H1 (cell line): ENCODE measurements at regions not wholly inside any gene's neighbourhood (a gene's known extent, or its start where the extent isn't known, plus 50 kb on each side); places are given as distances from the start of the nearest gene placed in this dataset.

ENCODE experiments used
- CTCF ChIA-PET: fragments of 300-600 bp; sonication (Branson Sonifier 250); formaldehyde crosslinking; loops from one replicate; lab custom pipeline; 2021; ENCODE audit not compliant: partially characterized antibody; lab: Charles Lee
- POLR2A ChIA-PET: fragments of 300-600 bp; sonication (Branson Sonifier 250); formaldehyde crosslinking; loops from one replicate; lab custom pipeline; 2021; ENCODE audit warnings: inconsistent platforms; ENCODE audit not compliant: partially characterized antibody; lab: Charles Lee
- DNase-seq, 2 experiments: peaks; one replicate each; pipeline versions ENCODE4 v3.0.0 to v3.0.0-alpha.2; 2010 to 2022; ENCODE audit warnings: low spot score in 2 of 2, low read depth in 1 of 2, mixed read lengths in 1 of 2
- FAIRE-seq: peaks from 2 replicates; lab custom pipeline; 2011; peaks lifted over from hg19 to GRCh38; lab: Jason Lieb, UNC
- H2AFZ ChIP-seq: 2 replicates; pipeline ENCODE4 v1.8.1; 2012; ENCODE audit warnings: low read length, inconsistent platforms
- H2AK5ac ChIP-seq: 2 replicates; pipeline ENCODE4 v1.6.1; 2013; ENCODE audit warnings: low read depth, low read length
- H2BK120ac ChIP-seq: replicated peaks from 2 replicates; pipeline ENCODE3; 2013; ENCODE audit warnings: low read depth, low read length, inconsistent platforms
- H2BK12ac ChIP-seq: 2 replicates; pipeline ENCODE4 v1.6.1; 2013; ENCODE audit warnings: low read depth, low read length
- H2BK15ac ChIP-seq: 2 replicates; pipeline ENCODE4 v1.6.1; 2013; ENCODE audit warnings: low read length
- H2BK20ac ChIP-seq: 2 replicates; pipeline ENCODE4 v1.6.1; 2013; ENCODE audit warnings: low read length
- H2BK5ac ChIP-seq: 2 replicates; pipeline ENCODE4 v1.6.1; 2013; ENCODE audit warnings: low read depth, low read length
- H3K14ac ChIP-seq: 2 replicates; pipeline ENCODE4 v1.6.1; 2013; ENCODE audit warnings: inconsistent platforms; ENCODE audit not compliant: insufficient read length
- H3K18ac ChIP-seq: 2 replicates; pipeline ENCODE4 v1.6.1; 2013; ENCODE audit warnings: low read length; ENCODE audit errors: extremely low read depth
- H3K23ac ChIP-seq: 2 replicates; pipeline ENCODE4 v1.6.1; 2013; ENCODE audit warnings: inconsistent platforms; ENCODE audit not compliant: insufficient read length
- H3K23me2 ChIP-seq: 2 replicates; pipeline ENCODE4 v1.6.1; 2013; ENCODE audit warnings: low read depth, low read length
- H3K27ac ChIP-seq: 2 replicates; pipeline ENCODE4 v1.6.1; 2011; ENCODE audit warnings: low read depth, low read length, inconsistent platforms
- H3K27me3 ChIP-seq, 4 experiments: replicated peaks in 1 of 4; 1 replicate in 1 of 4; 2 replicates in 3 of 4; pipeline versions ENCODE4 v1.6.1 to v1.8.1; 2011 to 2013; ENCODE audit warnings: low read length in 3 of 4, mild to moderate bottlenecking in 3 of 4, inconsistent platforms in 2 of 4, mixed read lengths in 2 of 4, moderate library complexity in 1 of 4; ENCODE audit not compliant: control insufficient read depth in 3 of 4, insufficient read depth in 3 of 4; ENCODE audit errors: extremely low read depth in 1 of 4
- H3K36me3 ChIP-seq, 4 experiments: 2 replicates each; pipeline versions ENCODE4 v1.6.1 to v1.8.1; 2011 to 2013; ENCODE audit warnings: mild to moderate bottlenecking in 4 of 4, low read length in 3 of 4, moderate library complexity in 2 of 4, control low read depth in 1 of 4, inconsistent platforms in 1 of 4; ENCODE audit not compliant: insufficient read depth in 4 of 4, control insufficient read depth in 2 of 4
- H3K4ac ChIP-seq: replicated peaks from 2 replicates; pipeline ENCODE3; 2013; ENCODE audit warnings: low read length, low read depth, mixed read lengths, inconsistent platforms; ENCODE audit not compliant: insufficient read length
- H3K4me1 ChIP-seq, 4 experiments: replicated peaks in 1 of 4; 1 replicate in 1 of 4; 2 replicates in 3 of 4; pipeline versions ENCODE4 v1.6.1 to v1.8.1; 2011 to 2013; ENCODE audit warnings: low read length in 3 of 4, inconsistent platforms in 2 of 4, mixed read lengths in 1 of 4; ENCODE audit not compliant: insufficient read depth in 4 of 4, control insufficient read depth in 3 of 4
- H3K4me2 ChIP-seq, 2 experiments: 2 replicates each; pipeline versions ENCODE4 v1.6.1 to v1.8.1; 2011 to 2013; ENCODE audit warnings: low read depth in 2 of 2, low read length in 2 of 2, control low read depth in 1 of 2, inconsistent platforms in 1 of 2, mild to moderate bottlenecking in 1 of 2; ENCODE audit not compliant: insufficient read depth in 1 of 2
- H3K4me3 ChIP-seq, 4 experiments: fragments of 200-600, 300-600 bp in 1 of 4; sonication (generic), shearing (Covaris generic), sonication (Bioruptor Twin) in 1 of 4; 2 replicates each; pipeline versions ENCODE4 v1.5.1 to v1.8.1; 2011 to 2016; ENCODE audit warnings: low read length in 4 of 4, low read depth in 3 of 4, control low read depth in 2 of 4, inconsistent platforms in 2 of 4, mild to moderate bottlenecking in 2 of 4, mixed read lengths in 1 of 4, moderate library complexity in 1 of 4; ENCODE audit not compliant: insufficient read depth in 2 of 4; ENCODE audit errors: extremely low read depth in 1 of 4
- H3K56ac ChIP-seq: replicated peaks from 2 replicates; pipeline ENCODE3; 2013; ENCODE audit warnings: low read depth, mild to moderate bottlenecking, mixed read lengths, low read length, inconsistent platforms; ENCODE audit not compliant: insufficient read length
- H3K79me1 ChIP-seq: 2 replicates; pipeline ENCODE4 v1.6.1; 2013; ENCODE audit warnings: low read depth, low read length, control low read depth
- H3K79me2 ChIP-seq, 2 experiments: 2 replicates each; pipeline versions ENCODE4 v1.6.1 to v1.8.1; 2012 to 2013; ENCODE audit warnings: low read length in 2 of 2, mild to moderate bottlenecking in 2 of 2, inconsistent platforms in 1 of 2; ENCODE audit not compliant: insufficient read depth in 2 of 2, control insufficient read depth in 1 of 2
- H3K9ac ChIP-seq, 4 experiments: replicated peaks in 1 of 4; 1 replicate in 1 of 4; 2 replicates in 3 of 4; pipeline versions ENCODE4 v1.6.1 to v1.8.1; 2011 to 2013; ENCODE audit warnings: low read depth in 3 of 4, low read length in 3 of 4, control low read depth in 2 of 4, mild to moderate bottlenecking in 2 of 4, moderate library complexity in 2 of 4, inconsistent platforms in 1 of 4; ENCODE audit errors: extremely low read depth in 1 of 4
- H3K9me3 ChIP-seq, 2 experiments: 2 replicates each; pipeline versions ENCODE4 v1.6.1 to v1.8.1; 2012 to 2013; ENCODE audit warnings: mild to moderate bottlenecking in 2 of 2, moderate library complexity in 2 of 2, control low read depth in 1 of 2, inconsistent platforms in 1 of 2, low read depth in 1 of 2, low read length in 1 of 2, mixed read lengths in 1 of 2; ENCODE audit not compliant: insufficient read depth in 2 of 2
- H4K20me1 ChIP-seq, 2 experiments: replicated peaks in 1 of 2; 2 replicates each; pipeline versions ENCODE3 to v1.8.1; 2011 to 2013; ENCODE audit warnings: inconsistent platforms in 2 of 2, low read length in 2 of 2, mild to moderate bottlenecking in 1 of 2; ENCODE audit not compliant: insufficient read depth in 2 of 2, control insufficient read depth in 1 of 2
- H4K5ac ChIP-seq: 2 replicates; pipeline ENCODE4 v1.6.1; 2013; ENCODE audit warnings: low read length, low read depth, mixed read lengths, inconsistent platforms; ENCODE audit not compliant: insufficient read length
- H4K8ac ChIP-seq: 2 replicates; pipeline ENCODE4 v1.8.0; 2013; ENCODE audit warnings: mild to moderate bottlenecking, moderate library complexity, low read length, inconsistent platforms; ENCODE audit not compliant: insufficient read depth; ENCODE audit errors: extremely low read depth
- H4K91ac ChIP-seq: replicated peaks from 2 replicates; pipeline ENCODE3; 2013; ENCODE audit warnings: low read length, mixed read lengths, inconsistent platforms; ENCODE audit not compliant: insufficient read length
- ASH2L ChIP-seq: fragments of 200-600, 300-600 bp; sonication (generic); IDR thresholded peaks from one replicate; pipeline ENCODE4 v1.7.1; 2017; ENCODE audit warnings: low read length
- CEBPB ChIP-seq: IDR thresholded peaks from 2 replicates; pipeline ENCODE4 v1.6.1; 2012; ENCODE audit warnings: low read depth, low read length
- CHD1 ChIP-seq: IDR thresholded peaks from 2 replicates; pipeline ENCODE4 v1.6.1; 2012; ENCODE audit warnings: low read depth, low read length, improper control_type of control experiment
- EGR1 ChIP-seq: IDR thresholded peaks from 2 replicates; pipeline ENCODE4 v1.6.1; 2011; ENCODE audit warnings: low read depth, low read length, borderline replicate concordance
- HDAC6 ChIP-seq: IDR thresholded peaks from one replicate; pipeline ENCODE4 v1.7.1; 2012; ENCODE audit warnings: low read depth, mild to moderate bottlenecking, inconsistent platforms, low read length, moderate library complexity
- POLR2A ChIP-seq, 2 experiments: IDR thresholded peaks; 1 replicate in 1 of 2; 2 replicates in 1 of 2; pipeline ENCODE4 v1.6.1; 2011; ENCODE audit warnings: low read depth in 2 of 2, low read length in 2 of 2, mild to moderate bottlenecking in 2 of 2; ENCODE audit errors: control extremely low read depth in 1 of 2
- RXRA ChIP-seq: IDR thresholded peaks from 2 replicates; pipeline ENCODE4 v1.6.1; 2011; ENCODE audit warnings: low read depth, mild to moderate bottlenecking, low read length, moderate library complexity; ENCODE audit not compliant: insufficient read depth
- YY1 ChIP-seq: IDR thresholded peaks from 2 replicates; pipeline ENCODE4 v1.6.1; 2011; ENCODE audit warnings: low read depth, mild to moderate bottlenecking, low read length
- TF ChIP-seq, protein P1 (sequence below): IDR thresholded peaks from 2 replicates; pipeline ENCODE4 v1.6.1; 2012; ENCODE audit warnings: low read length, inconsistent platforms
- TF ChIP-seq, protein P2 (sequence below), 3 experiments: IDR thresholded peaks; 1 replicate in 2 of 3; 2 replicates in 1 of 3; pipeline versions ENCODE4 v1.5.1 to v1.6.1; 2011; ENCODE audit warnings: low read length in 3 of 3, mild to moderate bottlenecking in 3 of 3, inconsistent platforms in 2 of 3, low read depth in 1 of 3, moderate library complexity in 1 of 3; ENCODE audit not compliant: insufficient read depth in 1 of 3; ENCODE audit errors: control extremely low read depth in 1 of 3

DNA sequence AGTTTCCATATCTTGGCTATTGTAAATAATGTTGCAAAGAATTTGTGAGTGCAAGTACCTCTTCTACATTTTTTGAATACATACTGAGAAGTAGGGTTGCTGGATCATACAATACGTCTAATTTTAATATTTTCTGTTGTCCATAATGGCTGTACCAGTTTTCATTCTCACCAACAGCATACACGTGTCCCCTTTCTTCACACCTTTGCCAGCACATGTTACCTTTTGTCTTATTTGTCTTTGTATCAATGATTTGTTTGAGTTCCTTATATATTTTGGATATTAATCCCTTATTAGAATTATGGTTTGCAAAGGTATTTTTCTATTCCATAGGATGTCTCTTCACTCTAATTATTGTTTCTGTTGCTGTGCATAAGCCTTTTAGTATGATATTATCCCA is 904.3 kb downstream of the METTL15 start (continued):
- no peak for TF ChIP-seq CHD1
- no peak for TF ChIP-seq YY1

DNA sequence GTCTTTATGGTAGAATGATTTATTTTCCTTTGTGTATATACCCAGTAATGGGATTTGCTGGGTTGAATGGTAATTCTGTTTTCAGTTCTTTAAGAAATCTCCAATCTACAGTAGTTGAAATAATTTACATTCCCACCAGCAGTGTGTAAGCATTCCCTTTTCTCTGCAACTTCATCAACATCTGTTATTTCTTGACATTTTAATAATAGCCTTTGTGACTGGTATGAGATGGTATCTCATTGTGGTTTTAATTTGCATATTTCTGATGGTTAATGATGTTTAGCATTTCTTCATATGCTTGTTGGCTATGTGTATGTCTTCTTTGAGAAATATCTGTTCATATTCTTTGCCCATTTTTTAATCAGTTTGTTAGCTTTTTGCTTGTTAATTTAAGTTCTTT is 901.2 kb downstream of the METTL15 start:
- Histone ChIP-seq H2BK12ac (no peak overlapping the region), H3K27me3 (no peaks in the 10 kb centered on the region), H3K56ac (no peak overlapping the region), H3K36me3 (no peaks in the 10 kb centered on the region), H2AK5ac (no peak overlapping the region), H2AFZ (no peak overlapping the region), H3K9ac (no peak overlapping the region), H2BK15ac (no peak overlapping the region), H3K79me1 (no peaks in the 10 kb centered on the region), H4K91ac (no peak overlapping the region), H4K5ac (no peak overlapping the region), H3K23ac (no peak overlapping the region), H3K23me2 (no peaks in the 10 kb centered on the region), H4K20me1 (no peaks in the 10 kb centered on the region), H3K4me2 (no peak overlapping the region), H3K79me2 (no peaks in the 10 kb centered on the region), H3K18ac (no peak overlapping the region), H3K27ac (no peak overlapping the region), H3K14ac (no peak overlapping the region), H2BK20ac (no peak overlapping the region), H3K4me3 (no peak overlapping the region), H3K4me1 (no peaks in the 10 kb centered on the region), H2BK120ac (no peak overlapping the region), H3K4ac (no peak overlapping the region), H2BK5ac (no peak overlapping the region), H3K9me3 (no peaks in the 10 kb centered on the region), H4K8ac (no peak overlapping the region)
- DNase-seq (no peak), FAIRE-seq (no peak)
- TF ChIP-seq CEBPB (no peak), ASH2L (no peak), POLR2A (IDR thresholded peaks at IDR 0.05; ENCODE audit: control extremely low read depth in 1 of 2, low read depth in 2 of 2, low read length in 2 of 2) (no peak), HDAC6 (no peak), EGR1 (no peak), RXRA (no peak)
- TF ChIP-seq, protein P1, sequence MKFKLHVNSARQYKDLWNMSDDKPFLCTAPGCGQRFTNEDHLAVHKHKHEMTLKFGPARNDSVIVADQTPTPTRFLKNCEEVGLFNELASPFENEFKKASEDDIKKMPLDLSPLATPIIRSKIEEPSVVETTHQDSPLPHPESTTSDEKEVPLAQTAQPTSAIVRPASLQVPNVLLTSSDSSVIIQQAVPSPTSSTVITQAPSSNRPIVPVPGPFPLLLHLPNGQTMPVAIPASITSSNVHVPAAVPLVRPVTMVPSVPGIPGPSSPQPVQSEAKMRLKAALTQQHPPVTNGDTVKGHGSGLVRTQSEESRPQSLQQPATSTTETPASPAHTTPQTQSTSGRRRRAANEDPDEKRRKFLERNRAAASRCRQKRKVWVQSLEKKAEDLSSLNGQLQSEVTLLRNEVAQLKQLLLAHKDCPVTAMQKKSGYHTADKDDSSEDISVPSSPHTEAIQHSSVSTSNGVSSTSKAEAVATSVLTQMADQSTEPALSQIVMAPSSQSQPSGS, result no peak
- TF ChIP-seq, protein P2, sequence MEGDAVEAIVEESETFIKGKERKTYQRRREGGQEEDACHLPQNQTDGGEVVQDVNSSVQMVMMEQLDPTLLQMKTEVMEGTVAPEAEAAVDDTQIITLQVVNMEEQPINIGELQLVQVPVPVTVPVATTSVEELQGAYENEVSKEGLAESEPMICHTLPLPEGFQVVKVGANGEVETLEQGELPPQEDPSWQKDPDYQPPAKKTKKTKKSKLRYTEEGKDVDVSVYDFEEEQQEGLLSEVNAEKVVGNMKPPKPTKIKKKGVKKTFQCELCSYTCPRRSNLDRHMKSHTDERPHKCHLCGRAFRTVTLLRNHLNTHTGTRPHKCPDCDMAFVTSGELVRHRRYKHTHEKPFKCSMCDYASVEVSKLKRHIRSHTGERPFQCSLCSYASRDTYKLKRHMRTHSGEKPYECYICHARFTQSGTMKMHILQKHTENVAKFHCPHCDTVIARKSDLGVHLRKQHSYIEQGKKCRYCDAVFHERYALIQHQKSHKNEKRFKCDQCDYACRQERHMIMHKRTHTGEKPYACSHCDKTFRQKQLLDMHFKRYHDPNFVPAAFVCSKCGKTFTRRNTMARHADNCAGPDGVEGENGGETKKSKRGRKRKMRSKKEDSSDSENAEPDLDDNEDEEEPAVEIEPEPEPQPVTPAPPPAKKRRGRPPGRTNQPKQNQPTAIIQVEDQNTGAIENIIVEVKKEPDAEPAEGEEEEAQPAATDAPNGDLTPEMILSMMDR (IDR thresholded peaks at IDR 0.05; ENCODE audit: control extremely low read depth in 1 of 3, insufficient read depth in 1 of 3, low read depth in 1 of 3, low read length in 3 of 3), result no peak
- CTCF ChIA-PET, result interaction anchor here (1.0 to 4.6 kb wide), 3 partner anchors 10 to 11 kb away, joined by 3 to 24 read pairs (median 5); no protein-coding TSS in a partner anchor
- POLR2A ChIA-PET, result no interaction called here
